ENCODE measurements at regions not wholly inside any gene's neighbourhood (a gene's known extent, or its start where the extent isn't known, plus 50 kb on each side); places are given as distances from the start of the nearest gene placed in this dataset.

GRCh38 chr16:31819386-31819785, 54.2 kb upstream of the ZNF267 start:
- Mint-ChIP-seq H3K4me1 (no peaks in the 10 kb centered on the region), H3K27me3 (ENCODE audit: low read depth) (no peaks in the 10 kb centered on the region), H3K27ac (no peak overlapping the region), H3K36me3 (ENCODE audit: low read depth) (no peaks in the 10 kb centered on the region), H3K9me3 (peaks cover 26% of the 10 kb centered on the region), H3K4me3 (no peak overlapping the region)
- TF ChIP-seq, protein P1, sequence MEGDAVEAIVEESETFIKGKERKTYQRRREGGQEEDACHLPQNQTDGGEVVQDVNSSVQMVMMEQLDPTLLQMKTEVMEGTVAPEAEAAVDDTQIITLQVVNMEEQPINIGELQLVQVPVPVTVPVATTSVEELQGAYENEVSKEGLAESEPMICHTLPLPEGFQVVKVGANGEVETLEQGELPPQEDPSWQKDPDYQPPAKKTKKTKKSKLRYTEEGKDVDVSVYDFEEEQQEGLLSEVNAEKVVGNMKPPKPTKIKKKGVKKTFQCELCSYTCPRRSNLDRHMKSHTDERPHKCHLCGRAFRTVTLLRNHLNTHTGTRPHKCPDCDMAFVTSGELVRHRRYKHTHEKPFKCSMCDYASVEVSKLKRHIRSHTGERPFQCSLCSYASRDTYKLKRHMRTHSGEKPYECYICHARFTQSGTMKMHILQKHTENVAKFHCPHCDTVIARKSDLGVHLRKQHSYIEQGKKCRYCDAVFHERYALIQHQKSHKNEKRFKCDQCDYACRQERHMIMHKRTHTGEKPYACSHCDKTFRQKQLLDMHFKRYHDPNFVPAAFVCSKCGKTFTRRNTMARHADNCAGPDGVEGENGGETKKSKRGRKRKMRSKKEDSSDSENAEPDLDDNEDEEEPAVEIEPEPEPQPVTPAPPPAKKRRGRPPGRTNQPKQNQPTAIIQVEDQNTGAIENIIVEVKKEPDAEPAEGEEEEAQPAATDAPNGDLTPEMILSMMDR (IDR thresholded peaks at IDR 0.05; ENCODE audit: unreplicated experiment in 3 of 3) = no peak

DNA sequence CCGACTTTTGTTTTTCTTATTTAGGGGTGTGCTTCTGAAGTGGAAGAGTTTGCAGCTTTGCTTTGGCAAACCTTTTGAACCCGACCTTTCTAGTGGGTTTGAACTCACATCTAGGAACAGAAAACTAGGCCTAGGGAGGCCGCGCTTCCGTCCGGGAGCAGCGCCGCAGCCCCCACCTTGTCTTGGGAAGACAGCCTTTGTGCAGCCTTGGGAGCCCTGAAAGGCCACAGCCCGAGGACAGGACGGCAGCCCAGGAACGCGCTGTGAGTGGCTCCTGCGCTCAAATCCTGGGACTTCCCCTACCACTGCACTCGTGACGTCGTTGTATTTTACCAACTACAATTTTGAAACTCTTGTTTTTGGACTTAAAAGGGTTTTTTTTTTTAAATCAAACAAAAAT, 53.7 kb upstream of the ZNF267 start:
- H3K4me3 Mint-ChIP-seq = no peak overlapping the region
- H3K36me3 Mint-ChIP-seq (ENCODE audit: low read depth) = no peaks in the 10 kb centered on the region
- H3K9me3 Mint-ChIP-seq = peaks cover 27% of the 10 kb centered on the region
- TF ChIP-seq, protein P1 (IDR thresholded peaks at IDR 0.05; ENCODE audit: unreplicated experiment in 3 of 3) = no peak
- H3K27ac Mint-ChIP-seq = no peak overlapping the region
- H3K4me1 Mint-ChIP-seq = no peaks in the 10 kb centered on the region
- no peaks in the 10 kb centered on the region for H3K27me3 Mint-ChIP-seq (ENCODE audit: low read depth)

All from nephron (organoid).